GM19397 (cell line): ENCODE measurements at regions not wholly inside any gene's neighbourhood (a gene's known extent, or its start where the extent isn't known, plus 50 kb on each side); places are given as distances from the start of the nearest gene placed in this dataset.
"Not testable (repeated sequence)": the region's sequence is repeated elsewhere in the genome, so short reads cannot be mapped to it uniquely, and the experiment has no call there.

Experiments
- ATAC-seq: cut with Tn5 transposase; IDR thresholded peaks from one replicate; pipeline ENCODE4 v1.9.1; 2021; ENCODE audit warnings: mild to moderate bottlenecking, moderate library complexity; ENCODE audit not compliant: unreplicated experiment

DNA sequence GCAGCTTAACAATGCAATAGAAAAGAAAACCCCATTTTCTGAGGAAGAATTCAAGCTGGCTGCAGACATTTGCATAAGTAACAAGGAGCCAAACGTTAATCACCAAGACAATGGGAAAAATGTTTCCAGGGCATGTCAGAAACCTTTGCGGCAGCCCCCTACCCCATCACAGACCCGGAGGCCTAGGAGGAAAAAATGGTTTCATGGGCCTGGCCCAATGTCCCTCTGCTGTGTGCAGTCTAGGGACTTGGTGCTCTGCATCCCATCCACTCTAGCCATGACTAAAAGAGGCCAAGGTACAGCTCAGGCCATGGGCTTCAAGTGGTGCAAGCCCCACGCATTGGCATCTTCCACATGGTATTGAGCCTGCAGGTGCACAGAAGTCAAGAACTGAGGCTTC lies 147.0 kb upstream of the NR3C2 start:
- no peak for ATAC-seq

DNA sequence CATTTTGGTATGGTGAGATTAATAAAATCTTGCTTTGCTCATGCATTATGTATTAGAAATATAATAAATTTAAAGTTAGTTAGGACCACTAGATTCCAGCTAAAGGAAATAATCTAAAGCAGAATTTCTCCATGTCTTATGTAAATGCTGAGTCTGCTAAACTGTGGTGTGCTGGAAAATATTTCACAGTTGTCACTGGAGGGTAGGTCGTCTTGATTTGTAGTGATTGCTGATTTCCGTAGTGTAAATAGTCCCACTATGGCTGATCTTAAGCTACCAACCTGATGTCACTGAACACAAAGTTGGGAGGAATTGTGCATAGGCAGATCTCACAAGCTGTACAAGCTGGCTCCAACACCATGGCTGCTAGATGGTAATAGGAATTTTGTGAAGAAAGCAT lies 133.4 kb upstream of the NR3C2 start:
- ATAC-seq, result no peak

DNA sequence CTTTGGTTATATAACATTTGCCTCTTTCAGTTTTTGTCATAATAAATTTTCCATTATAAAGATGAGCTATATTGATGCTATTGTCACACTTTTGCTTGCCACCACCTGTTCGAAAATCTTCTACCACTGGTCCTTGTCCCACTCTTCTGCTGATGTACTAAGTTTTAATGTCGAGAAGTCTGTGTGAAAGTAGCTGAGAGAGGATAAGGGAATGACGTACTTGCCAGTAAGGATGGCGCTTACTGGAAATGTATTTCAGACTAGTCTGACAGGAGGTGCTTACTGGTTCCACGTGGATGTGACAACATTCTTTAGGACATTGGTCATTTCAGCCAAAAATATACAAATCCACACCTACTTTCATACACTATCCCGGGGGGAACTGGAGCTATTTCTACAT lies 132.7 kb upstream of the NR3C2 start:
- no peak for ATAC-seq

DNA sequence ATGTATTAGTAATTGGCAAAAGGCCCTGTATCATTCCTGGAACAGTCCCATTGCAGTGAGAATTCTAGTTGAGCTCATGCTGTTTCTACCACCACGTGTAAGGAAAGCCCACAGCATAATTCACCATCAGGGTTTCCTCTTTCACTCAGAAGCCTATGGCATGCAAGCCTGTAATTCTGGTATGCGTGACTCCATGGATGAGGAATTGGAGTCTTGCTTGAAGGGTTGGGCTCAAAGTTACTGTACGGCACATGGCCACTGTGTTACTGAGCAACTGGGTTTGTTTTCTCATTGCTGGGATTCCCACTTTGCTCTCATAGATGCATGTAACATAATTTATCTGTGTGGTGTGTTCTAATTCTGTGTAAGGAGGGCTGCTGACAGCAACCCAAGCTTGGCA lies 132.3 kb upstream of the NR3C2 start:
- no peak for ATAC-seq

DNA sequence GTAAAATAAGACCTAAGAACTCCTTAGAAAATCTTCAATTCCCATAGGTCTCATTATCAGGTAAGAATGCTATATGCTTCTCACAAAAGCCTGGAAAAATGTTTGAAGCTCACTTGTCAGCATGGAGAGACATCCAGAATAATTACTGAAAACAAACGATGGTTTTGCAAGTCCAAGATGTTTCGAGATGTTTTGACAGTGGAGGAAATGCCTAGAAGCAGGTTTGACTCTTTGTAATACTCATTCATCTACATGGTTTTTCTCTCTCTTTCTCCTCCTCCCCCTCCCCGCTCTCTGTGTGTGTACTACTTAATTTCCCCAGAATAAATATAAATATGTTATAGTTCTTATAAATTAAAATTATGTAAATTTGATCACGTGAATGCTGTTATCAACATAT lies 131.9 kb upstream of the NR3C2 start:
- ATAC-seq, result no peak

DNA sequence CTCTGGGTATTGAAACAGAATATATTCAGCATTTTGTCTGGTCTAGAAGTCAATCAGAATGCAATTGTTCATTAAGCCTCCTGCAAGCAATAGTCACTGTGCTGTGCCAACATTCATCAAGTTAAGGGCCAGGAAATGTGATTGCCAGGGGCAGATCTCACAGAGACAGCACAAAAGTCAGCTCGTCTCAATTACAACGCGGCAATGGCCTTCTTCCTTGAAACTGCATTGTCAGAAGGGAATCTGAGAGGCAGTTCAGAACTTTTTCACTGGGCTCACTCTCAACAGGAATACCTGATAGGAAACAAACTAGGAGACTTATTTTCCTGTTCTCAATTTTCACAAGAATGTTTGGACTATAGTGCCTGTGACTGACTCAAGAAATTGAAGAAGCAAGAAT lies 131.1 kb upstream of the NR3C2 start:
- no peak for ATAC-seq

DNA sequence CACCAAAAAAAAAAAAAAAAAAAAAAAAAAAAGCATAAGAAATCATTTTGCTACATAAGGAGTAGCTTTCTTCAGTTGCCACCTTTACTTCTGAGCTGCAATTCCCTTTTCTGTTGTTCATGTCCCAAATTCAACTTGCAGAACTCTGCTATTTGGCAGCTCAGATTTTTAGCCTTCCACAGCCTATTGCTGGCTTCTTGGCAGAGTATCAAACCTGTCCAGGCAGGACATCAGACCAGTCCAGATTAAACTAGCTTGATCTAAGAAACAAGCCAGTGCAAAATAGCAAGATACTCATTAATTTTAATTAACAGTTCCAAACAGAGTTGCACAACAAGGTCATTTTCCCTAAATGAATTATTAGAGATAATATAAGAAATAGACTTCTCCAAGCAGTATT lies 123.6 kb upstream of the NR3C2 start:
- ATAC-seq, result no peak

DNA sequence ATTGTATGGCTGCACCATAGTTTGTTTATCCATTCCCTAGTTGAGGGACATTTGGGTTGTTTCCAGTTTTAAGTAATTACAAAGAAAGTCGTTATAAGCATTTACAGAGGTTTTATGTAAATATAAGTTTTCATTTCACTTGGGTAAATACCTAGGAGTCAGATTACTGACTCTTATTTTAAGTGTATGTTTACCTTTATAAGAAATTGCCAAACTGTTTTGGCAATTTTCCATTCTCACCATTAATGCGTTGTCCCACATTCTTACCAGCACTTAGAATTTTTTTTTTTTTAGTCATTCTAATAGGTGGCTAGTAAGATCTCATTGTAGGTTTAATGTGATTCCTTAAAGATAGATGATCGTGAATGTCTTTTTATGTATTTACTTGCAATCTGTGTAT lies 121.5 kb upstream of the NR3C2 start:
- no peak for ATAC-seq

DNA sequence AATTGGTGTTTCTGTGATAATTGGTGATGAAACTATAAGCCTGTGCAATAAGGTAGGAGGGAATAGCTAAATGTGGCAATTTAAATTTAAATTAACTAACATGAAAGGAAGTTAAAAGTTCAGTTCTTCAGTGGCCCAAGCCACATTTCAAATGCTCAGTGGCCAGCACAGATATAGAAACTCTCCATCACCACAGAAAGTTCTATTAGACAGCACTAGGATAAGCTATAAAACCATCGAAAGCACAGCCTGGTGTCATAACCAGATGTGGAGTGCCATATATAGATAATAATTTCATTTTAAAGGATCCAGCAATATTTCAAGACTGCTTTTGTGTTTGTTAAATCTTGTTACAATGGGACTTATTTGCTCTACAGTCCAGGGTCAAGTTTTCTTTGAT lies 119.3 kb upstream of the NR3C2 start:
- no peak for ATAC-seq

DNA sequence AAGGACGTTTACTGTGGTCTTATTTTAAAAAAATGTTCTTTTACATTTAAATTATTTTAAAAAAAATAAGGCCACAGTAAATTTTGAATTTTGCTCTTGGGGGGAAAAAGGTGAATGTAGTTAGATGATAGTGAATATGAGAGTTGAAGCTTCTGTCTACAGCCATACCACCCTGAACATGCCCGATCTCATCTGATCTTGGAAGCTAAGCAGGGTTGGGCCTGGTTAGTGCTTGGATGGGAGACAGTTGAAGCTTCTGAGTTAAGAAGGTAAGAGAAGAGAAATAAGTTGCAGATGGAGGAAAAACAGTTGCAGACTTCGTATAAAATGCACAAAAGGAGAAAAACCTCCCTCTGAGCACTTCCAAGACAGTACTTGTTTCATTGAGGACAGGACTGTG lies 115.6 kb upstream of the NR3C2 start:
- no peak for ATAC-seq

DNA sequence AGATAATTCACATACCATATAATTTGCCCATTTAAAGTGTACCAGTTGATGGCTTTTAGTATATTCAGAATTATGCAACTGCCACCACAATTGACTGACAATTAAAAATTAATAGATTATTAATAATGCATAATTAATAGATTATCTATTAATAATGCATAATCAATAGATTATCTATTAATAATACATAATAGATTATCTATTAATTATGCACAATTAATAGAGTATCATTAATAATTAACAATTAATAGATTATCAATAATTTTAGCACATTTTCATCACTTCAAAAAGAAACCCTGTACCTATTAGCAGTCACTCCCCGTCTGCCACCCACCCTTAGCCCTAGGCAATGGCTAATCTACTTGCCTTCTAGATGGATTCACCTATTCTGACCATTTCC lies 108.6 kb upstream of the NR3C2 start:
- ATAC-seq, result no peak

DNA sequence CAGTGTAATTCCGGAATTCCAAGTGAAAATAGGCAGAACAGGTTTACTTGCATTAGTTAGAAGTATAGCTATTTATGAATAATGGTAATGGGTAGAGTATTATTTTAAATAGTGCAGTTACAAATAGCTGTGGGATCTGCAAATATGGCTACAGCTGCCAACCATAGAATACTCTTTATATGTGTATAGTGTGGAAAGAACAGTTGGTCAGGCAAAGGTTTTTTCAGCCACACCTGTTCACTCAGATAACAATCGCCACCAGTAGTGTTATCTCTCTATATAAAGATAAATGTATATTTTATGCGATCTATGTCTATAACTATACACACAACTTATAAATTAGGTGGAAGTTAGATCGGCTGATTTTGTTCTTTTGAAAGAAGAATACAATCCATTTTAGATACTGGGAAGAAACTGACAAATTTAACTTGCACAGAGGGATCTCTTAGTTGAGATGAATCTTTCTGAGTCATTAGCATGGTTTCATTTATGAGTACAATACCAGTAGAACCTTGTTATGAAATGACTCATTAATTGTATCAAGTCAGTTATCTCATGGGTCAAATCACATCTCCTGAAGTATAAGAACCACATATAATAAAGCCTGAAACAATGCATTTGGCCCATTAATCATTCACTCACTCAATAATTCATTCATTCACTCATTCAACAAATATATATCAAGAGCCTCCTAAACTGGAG lies 100.9 kb upstream of the NR3C2 start:
- no peak for ATAC-seq

DNA sequence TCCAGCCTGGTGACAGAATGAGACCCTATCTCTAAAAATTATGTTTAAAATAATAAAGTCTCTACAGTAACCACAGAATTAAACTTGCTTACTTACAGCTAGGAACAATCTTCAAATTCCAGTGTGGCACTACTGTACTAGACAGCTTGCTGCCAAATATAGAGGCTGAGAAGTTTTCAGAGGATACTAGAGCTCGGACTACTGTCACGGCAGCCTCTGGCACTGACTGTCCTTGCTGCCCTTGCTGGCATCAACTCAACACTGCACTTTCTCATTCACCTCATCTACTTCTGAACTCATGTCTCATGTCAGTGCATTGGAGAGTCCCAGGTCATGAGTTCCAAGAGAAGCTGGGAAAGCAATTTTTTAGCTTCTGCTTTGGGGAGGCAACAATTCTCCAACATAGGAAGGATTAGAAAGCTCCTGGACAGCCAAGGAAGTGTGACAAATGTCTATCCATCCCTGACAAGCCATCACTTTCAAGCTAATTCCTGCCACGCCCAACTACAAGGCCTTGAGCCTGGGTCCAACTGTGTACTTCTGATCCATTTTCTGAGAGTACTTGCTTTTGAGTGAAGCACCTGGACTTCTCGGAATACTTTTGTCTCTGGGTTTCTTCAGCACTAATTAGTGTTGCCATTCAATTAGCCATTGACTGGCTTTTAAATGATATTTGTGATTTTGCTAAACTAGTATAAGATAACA lies 98.6 kb upstream of the NR3C2 start:
- no peak for ATAC-seq

DNA sequence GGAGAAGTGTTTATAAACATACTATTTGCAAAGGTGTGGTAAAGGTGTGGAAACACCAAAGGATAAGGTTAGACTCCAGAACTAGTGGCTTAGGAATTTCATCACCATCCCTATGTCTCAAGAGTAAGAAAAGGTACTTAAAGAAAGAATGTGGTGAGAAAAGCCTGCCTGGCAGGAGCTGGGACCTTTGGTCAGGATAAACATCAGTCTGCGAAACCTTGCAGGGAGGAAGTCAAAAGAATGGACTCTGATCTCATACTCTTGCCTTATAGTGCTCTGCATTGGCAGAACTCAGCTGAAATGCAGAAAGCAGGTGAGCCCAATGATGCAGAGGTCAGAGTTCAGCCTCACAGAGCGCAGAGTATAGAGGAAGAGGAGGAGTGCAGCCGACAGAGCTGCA lies 97.2 kb upstream of the NR3C2 start:
- ATAC-seq, result no peak

DNA sequence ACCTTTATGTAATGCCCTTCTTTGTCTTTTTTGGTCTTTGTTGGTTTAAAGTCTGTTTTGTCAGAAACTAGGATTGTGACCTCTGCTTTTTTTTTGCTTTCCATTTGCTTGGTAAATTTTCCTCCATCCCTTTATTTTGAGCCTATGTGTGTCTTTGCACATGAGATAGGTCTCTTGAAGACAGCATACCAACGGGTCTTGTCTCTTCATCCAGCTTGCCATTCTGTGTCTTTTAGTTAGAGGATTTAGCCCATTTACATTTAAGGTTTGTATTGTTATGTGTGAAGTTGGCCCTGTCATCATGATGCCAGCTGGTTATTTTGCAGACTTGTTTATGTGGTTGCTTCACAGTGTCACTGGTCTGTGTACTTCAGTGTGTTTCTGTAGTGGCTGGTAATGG lies 91.6 kb upstream of the NR3C2 start:
- not testable (repeated sequence) for ATAC-seq

DNA sequence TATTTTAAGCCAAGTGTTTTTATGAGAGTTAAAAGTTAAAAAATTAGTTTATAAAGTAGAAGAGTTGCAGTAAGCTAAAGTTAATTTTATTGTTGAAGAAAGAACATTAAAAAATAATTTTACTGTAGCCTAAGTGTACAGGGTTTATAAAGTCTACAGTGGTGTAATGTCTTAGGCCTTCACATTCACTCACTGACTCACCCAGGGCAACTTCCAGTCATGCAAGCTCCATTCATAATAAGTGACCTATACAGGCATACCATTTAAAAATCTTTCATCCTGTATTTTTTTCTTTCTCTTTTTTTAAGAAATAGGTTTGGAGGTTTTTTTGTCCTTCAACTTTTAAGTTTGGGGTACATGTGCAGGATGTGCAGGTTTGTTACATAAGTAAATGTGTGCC lies 87.9 kb upstream of the NR3C2 start:
- ATAC-seq, result no peak

DNA sequence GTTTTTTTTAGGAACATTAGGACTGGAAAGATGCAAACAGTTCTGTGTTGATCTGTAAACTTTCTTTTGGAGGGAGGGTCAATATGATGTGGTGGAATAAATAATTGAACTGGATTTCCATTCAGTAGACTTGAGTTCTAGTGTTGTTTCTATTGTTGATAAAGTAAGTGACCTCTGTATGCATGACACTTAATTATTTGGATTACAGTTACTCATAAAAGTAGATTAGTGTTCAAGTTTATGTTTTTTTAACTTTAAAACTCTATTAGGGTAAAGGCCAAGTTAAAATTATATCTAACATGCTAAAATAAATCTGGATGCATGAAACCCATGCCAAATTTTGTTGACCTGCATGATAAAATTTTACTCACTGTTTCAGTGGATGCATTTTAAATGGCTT lies 85.4 kb upstream of the NR3C2 start:
- ATAC-seq, result no peak

DNA sequence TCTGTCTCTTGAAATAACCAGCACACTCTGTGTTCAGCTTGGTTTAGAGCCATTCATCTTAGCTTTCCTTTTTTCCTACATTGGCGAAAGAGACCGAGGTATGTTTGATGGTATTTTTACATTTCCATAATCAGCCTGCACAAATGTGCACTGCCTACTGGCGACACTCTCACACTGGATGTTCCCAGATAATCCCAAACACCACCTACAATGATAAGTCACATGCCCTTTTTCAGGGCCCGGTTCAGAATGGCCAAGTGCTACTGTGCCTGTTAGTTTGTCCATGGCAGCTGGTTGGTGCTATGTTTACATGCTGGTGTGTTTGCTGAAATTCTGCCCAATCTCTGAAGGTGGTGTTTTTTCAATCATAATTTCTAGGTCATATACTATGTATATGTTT lies 80.8 kb upstream of the NR3C2 start:
- ATAC-seq, result no peak

DNA sequence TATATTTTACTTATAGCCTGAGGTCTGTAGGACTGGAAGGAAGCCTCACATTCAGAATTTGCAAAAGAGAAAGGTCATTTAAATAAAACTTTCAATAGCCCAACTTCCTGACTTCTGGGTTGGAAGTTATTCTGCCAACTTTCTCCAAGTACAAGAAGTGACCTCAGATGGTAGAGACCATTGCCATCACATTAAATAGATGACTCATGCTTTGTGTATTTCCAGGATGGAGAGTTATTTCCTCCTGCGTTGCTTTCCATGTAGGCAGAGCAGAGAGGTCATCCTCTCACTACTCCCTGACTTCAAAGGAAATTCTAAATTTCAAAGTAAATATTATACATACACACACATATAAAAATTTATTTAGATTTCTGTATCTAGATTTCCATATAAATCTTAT lies 73.0 kb upstream of the NR3C2 start:
- ATAC-seq, result no peak

DNA sequence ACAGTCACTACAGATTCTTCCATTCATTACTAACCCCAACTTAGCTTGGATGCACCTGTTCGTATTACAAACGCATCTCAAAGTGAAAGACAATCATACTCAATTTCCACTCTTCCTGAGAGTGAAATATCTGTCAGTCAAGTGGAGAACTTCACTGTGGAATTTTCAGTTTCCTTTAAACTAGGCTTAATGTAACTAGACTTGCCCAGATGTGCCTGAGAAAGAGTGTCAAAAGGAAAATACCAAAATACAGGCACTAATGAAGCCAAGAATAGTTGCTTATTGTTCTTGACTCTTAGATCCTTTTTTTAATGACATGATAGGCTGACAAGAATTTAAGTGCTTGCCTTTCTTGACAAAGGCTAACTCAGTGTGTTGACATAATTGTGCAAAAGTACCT lies 72.4 kb upstream of the NR3C2 start:
- ATAC-seq, result no peak

DNA sequence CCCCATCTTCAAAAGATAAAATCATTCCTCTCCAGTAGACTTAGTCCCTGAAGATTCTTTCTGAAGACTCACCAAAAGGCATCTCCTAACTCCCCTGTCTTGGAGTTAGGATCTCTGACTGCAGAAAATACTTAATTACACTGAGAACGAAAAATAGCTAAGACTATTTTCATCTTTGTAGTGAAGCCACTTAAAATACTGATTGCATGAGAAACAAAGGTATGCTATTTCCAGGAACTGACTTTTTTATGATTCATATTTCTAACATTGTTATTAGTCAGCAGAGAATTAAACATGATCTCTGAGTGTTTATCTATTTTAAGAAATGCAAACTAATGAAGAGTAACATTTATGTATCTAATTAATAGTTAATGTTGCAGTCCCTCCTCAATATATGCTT lies 71.8 kb upstream of the NR3C2 start:
- no peak for ATAC-seq

DNA sequence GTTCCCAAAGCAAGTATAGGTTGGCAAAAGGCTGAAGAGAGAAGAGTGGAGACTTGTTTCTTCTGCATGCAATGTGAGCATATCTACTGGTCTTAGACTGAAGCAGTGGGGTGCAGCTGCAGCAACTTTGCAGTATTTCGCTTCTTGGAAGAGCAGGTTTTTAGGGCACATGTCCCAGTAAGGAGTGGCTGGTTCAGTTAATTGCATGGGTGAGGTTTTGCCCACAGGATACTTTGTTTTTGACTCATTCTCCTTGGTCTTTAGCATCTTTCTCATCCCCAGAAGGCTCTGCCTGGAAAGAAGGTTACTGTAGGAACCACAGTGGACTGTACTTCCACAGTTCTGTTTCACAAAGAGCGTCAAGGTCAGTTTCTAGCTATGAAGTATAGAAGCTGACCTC lies 68.0 kb upstream of the NR3C2 start:
- no peak for ATAC-seq

DNA sequence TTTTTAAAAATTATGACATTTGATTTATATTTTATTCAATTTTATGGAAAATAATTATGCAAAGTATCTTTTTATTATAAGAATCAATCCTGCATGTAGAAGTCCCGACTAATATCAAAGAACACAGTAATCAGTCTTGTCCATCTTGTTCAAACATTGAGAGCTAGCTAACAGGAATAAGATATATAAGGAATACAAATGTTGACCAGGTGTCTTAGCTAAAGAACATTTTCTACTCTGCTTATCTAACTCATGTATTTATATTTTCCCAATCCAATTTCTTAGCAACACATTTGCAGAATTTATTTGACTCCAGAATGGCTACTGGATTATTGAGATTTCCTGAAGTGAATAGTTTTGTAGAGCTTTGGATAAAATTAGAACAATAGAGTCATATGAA lies 61.5 kb upstream of the NR3C2 start:
- no peak for ATAC-seq
